Fibroblast of skin of right biceps (primary cell): ENCODE measurements at regions not wholly inside any gene's neighbourhood (a gene's known extent, or its start where the extent isn't known, plus 50 kb on each side); places are given as distances from the start of the nearest gene placed in this dataset.
A peak's percentile ranks its signal among the peaks of the same experiment; 100 is the strongest.

ENCODE experiments used
- DNase-seq: peaks from one replicate; pipeline ENCODE4 v3.0.0-alpha.2; 2013

DNA sequence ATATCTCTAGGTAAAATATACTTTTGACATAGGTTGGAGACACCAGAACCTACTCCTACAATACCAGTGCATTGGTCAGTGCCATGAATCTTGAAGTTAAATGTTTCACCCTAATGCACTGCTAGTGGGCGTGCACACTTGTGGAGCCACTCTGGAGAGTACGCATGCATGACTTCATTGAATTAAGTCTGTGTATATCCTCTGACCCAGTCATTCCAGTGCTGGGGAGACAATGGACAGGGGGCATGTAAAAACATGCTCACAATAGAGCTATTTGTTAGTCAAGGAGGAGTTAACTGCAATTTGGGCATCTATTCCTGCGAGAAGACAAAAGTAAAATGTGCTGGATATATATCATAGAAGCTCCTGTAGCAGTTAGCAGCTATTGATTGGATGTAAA, 335.4 kb upstream of the NCAM1 start:
- no peak for DNase-seq

DNA sequence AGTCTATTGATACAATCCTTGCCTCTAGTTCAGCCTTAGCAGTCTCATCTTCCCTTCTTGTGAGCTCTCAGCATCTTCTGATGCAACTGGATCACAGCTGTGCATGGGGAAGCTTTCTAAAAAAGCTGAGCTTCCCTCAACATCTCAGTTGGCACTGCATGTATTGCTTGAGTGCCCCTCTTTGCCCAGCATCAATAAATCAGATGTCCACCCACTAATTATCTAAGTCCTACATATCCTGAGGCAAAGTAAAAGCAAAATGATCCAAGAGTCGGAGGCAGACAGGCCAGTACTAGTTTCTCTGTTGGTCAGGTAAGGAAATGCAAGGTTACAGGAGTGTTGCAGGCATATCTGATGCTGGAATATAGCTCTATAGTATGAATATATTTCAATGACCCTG, 334.5 kb upstream of the NCAM1 start:
- DNase-seq, result no peak

DNA sequence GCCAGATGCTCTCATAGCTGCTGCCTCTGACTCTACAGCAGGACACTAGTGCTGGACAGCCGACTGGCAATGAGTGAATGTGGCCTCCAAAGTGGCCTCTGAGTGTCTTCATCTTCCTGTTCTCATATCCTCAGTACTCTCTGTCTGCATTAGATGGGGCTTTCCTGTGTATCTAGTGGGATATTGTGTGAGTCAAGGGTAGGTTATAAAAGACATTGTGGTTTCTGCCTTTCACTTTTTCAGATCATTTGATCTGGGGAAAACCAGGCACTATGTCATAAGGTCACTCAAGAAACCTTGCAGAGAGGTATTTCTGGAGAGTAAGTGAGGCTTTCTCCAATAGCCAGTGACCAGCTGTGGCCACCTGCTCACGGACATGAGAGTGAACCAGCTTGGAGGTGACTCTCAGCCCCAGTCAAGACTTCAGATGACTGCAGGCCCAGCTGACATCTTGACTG, 333.6 kb upstream of the NCAM1 start:
- no peak for DNase-seq

DNA sequence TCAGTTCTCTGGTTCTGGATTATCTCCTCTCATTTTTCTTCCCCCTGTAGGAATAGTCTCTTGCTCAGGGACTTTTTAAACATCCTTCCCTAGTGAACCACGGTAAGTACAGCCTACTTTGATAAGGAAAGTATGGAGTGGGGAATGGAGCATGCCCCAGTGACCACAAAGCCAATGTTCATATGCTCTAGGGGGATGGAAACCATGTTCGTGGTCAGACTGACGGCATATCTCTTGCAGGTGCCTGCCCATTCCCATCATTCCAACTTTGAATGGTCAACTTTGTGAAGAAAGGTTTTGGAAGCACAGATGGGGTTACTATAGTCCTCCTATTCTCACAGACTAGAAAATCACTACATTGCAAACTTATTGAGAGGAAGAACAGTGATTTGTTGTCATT, 332.5 kb upstream of the NCAM1 start:
- DNase-seq, result no peak

DNA sequence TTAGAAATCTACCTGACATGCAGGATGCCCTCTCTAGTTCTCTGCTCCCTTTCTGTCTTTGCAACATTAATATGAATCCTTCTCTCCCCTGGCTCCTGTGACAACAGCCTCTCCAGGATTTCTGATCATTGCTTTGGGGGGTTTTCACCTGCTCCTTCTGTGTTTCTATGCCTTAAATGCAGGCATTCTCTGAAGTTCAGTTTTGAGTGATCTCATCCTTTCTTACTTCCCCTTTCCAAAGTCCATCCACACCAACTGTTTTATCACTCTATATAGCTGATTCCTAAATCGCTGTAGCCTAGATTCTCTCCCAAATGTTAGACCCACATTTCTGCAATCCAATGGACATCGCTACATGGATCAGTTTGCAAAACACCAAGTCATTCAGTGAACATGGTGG, 330.7 kb upstream of the NCAM1 start:
- no peak for DNase-seq

DNA sequence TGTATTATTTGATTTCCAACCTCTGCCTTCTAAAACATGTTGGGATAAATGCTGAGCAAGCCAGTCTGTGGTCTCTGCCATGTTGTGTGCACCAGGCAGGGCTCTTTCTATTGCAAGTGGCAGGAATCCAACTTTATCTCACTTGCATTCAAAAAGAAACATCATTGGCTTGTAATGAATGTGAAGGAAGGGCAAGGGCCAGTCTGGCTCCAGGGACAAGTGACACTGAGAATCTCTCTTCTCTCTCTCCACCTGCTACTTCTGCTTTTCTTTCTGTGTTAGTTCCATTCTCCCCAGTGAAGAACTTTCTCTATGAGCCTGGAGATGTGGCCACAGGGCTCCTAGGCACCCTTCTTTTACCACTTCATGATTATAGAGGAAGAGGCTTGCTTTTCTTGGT, 329.9 kb upstream of the NCAM1 start:
- no peak for DNase-seq

DNA sequence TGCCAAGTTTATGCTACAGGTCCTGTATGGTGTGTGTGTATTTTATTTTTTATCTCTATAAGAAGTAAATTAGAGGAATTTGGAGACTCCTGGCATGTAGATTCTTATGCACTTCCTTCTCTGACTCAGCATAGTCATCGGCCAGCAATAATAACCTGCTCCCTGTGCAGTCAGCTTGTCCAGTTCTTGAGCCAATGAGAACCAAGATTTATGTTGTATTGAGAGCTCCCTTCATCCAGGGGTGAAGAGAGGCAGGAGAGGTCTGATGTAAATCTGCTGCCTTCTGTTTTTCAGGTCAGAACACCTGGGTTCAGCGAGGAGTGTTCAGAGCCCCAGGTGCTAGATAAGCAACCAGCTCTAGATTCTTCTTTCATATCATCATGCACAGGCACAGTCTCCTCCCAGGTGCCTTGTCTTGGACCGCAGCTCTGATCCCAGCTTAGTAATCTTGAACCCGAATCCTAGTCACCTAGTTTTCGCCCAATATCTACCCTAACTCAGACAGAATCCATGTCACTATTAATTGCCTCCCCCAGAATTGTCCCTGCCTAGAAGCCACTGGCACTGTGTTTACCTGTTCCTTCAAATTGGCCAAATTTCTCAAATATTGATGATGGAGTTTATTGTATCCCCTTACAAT, 328.2 kb upstream of the NCAM1 start:
- no peak for DNase-seq

DNA sequence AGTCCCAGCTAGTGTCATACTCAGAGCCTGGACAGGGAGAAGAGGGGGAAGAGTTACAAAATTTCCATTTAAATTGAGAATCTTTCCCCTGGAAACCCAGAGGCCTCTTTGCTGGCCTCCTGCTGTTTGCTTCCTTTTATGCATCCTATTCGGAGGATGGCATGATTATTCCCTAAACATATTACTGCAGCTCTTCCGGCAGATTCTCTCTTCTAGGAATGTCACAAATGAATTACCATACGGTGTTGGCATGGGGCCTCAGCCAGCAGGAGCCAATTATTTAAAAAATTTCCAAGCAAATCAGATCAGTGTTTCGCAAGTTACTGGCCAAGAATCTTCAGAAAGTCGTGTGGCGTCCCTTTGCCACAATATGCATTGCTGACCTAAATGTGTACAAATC, 326.7 kb upstream of the NCAM1 start:
- DNase-seq, result no peak

DNA sequence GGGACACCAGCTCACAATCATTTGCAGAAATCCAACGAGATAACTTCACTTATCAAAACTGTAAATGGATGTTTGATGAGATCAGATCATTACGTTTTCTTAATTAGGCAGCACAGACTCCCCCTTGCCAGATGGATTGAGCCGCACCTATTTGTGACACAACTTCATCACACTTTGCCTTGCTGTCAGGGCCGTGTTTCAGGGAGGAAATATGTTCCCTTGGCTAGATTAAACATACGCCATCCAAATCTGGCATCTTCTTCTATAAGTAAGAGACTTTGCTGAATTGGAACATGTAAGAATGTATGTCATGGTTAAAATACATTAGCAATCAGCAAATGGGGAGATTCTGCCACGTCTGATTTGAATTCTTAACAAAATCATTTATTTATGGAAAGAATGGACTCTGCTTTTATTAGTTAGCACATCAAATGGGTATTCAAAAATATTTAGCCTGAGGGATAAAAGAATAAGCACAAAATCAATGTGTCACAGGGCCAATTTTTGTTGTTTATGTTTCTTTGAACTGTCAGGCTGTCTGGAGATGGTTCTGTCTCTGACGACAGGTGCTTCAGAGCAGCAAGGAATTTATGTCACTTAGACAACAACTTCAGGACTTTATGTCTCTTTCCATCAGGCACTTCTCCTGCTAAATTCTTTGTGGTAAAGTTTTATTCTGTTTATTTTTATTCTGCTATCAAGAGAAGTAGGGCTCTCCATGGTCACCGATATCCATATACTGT, 326.1 kb upstream of the NCAM1 start:
- DNase-seq, result no peak

DNA sequence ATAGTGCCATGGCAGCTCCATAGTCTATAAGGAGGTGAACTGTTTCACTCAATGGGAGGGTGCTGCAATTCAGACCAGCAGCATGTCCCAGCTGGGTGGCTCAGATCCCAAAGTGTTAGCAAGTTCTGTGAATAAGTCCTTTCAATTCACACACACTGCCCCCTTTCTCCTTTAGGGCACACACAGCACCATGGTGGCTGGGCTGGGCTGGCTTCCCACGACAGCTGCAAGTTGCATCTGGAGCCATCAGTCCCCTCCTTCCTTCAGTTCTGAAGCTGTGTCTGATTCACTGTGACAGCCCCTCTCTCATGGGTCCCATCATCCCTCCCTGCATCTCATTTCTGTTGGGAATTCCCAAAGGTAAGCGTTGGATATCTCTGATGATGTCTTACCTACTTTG, 324.1 kb upstream of the NCAM1 start:
- DNase-seq, result no peak

DNA sequence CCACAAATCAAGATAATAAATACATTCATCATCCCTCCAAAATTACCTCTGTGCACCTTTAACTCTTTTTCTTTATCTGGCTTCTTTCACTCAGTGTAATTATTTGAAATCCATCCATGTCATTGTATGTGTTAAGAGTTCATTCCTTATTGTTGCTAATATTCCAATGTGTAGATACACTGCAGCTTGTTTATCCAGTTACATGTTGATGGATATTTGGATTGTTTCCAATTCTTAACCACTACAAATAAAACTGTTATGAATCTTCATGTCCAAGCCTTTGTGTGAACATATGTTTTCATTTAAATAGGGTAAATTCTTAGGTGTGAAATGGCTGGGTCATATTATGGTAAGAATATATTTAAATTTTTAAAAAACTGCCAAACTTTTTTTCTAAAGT, 323.3 kb upstream of the NCAM1 start:
- no peak for DNase-seq

DNA sequence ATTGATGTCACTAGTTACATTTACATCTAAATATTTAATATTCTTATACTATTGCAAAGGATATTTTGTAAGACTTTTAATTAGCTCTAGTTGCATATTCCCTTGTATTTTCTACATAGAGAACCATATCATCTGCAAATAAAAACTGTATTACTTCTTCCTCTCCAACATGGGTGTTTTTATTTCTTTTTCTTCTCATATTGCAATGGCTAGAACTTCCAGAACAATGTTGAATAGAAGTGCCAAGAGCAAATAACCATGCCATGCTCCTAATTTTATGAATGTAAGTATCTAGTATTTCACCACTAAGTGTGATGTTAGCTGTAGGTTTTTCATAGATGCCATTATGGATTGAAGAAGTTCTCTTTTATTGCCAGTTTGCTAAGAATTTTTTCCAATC, 321.8 kb upstream of the NCAM1 start:
- no peak for DNase-seq

DNA sequence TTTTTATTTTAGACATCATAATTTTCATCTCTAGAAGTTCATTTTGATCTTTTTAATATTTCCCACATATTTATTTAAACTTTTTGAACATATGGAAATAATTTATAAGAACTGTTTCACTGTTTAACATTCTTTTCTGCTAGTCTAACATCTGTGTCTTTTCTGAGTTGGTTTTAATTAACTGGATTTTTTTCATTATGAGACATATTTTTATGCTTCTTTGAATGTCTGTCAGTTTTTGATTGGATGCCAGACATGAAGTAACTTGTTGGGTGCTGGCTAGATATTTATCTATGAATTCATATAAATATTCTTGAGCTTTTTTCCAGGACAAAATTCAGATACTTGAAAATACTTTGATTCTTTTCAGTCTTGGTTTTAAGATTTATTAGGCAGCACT, 317.8 kb upstream of the NCAM1 start:
- DNase-seq, result no peak

DNA sequence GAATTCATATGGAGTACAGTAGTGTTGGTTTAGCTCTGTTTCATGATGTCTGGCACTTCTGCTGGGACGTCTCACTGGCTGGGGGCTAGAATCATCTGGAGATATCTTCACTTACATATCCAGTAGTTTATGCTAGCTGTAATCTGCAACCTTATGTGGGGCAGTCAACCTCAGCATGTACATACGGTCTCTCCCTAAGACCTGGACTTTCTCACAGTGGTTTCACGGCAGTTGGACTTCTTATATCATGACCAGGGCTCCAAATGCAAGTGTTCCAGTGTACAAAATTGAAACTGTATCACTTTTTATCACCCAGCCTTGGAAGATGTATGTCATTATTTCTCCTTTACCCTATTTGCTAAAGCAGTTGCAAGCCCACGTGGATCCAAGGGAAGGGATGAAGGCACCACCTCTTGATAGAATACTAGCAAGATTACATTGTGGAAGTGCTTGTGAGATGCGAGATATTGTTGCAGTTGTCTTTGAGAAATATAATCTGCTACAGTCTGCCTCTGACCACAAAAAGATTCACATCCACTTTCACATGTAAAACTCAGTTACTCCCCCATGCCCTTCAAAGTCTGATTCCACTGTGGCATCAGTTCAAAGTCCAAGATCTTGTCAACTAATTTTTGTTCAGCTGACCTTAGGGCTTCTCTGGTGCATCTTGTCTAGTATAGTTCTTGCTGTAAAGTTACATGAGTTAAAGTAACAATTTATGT, 316.6 kb upstream of the NCAM1 start:
- no peak for DNase-seq

DNA sequence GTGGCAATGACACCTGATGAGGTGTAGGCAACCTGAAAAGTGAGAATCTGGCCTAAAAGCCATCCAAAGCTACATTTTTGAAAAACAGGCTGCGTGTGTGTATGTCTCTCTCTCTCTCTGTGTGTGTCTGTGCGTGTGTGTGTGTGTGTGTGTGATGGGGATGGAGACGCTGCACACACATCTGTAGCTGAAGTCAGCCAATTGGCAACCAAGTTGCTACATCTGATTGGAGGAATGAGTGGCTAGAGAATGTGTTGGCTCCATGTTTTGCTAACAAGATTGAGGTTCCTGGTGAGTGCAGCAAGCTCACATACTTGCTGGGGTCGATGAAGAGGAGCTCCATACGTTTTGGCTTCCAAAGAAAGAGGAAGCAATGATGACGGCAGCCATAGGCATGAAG, 311.4 kb upstream of the NCAM1 start:
- DNase-seq, result no peak

DNA sequence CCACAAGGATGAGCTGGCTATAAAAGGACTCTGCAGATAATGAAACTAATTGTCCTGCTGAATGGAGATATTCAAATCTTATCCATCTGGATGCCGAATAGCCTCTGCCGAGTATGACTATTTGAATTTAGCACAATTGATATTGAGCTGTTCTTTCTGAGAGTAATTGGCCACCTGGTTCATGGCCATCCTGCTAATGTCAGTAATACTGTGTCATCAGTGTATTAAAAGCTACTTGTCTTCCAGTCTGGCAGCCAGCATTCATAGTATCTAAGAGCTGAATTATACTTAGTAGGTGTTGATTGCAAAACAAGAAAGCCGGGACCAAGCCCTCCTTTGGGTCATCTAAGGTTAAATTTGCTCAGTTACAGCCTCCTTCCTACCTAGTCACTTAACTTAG, 310.7 kb upstream of the NCAM1 start:
- no peak for DNase-seq

DNA sequence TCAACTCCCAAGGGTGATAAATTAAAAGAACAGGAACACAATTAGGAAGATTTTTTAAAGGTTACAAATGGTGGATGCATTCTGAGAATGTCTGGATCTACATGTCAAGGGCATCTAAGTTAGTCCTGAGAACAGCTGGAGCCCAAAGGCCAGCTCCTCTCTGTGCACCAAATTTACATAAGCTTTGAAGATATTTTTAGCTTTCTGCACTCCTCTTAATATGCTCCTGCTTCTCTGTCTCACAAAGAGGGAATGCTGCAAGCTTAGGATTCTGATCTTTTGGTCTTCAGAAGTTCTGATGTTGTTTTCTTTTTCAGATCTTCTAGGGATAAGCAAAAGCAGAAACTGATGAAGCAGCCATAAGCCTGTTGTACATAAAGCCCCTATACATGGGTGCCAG, 309.8 kb upstream of the NCAM1 start:
- DNase-seq, result no peak

DNA sequence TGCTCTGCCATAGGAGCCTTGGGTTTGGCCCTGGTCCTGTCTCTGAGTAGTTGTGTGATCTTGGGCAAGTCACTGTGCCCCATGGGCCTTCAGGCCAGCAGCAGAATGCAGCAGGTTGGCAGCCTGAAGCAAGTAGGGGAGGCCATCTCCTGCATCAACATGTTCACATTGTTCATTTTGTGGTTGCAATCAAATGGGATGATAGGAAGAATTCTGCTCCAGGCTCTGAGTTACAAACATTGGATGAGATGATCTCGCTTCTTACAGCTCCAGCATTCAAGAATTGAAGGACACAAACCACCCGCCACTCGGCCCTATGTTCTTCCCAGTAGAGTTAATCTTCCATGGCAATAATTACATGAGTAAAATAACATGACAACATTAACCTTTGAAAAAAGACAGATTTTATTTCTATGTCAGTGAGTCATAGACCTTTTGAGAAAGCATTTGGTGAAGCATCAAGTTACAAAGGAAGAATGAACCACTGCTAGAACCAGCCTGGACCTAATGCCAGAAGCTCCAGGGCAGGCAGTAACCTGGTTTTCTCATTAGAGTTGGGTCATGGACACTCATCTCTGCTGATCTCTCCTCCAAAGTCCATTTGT, 308.3 kb upstream of the NCAM1 start:
- peak; percentile 61 for DNase-seq

DNA sequence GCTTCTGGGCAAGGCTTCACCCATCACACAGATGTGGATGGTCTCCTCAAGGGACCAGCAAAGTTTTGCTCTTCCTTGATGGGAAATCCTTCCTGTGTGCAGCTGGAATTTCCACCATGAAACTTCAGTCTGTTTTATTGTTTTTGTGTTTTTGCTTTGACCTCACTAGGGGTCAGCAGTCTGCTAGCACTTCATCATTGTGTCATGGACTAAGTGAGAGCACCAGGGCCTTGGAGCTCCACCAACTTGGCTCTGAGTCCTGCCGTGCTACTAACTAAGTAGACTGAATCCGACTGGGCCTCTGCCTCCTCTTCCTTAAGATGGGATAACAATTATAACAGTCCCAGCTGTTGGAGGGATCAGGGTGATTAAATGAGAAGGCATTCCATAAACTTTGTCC, 305.8 kb upstream of the NCAM1 start:
- peak; percentile 72 for DNase-seq

DNA sequence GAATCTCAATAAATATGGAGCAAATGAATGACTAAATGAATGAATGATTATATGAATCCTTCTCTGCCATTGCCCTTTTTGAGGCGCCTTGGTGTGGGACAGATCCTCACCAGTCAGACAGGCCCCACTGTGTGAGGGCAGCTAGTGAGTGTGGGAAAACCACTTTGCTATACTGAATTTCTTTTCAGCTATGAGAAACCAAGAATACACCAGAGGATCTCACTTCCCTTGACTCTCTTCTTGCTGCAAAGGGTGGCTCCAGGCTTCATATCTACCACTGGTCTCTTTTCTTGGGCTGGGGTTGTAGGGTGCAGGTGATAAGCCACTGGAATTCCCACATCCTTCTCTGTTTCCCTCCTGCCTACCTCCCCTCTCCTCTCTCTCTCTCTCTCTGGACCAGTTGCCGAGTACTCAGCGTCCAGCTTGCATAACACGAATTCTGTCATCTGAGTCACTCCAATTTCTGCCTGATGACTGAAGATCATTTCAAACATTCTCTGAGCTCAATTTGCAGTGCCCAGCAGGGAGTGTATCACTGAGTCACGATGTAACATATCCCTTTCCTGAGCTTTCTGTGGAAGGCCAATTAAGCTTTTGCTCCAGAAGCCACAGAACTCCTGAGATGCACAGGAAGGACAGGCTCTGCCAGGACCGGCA, 304.3 kb upstream of the NCAM1 start:
- DNase-seq, result peak; percentile 97

DNA sequence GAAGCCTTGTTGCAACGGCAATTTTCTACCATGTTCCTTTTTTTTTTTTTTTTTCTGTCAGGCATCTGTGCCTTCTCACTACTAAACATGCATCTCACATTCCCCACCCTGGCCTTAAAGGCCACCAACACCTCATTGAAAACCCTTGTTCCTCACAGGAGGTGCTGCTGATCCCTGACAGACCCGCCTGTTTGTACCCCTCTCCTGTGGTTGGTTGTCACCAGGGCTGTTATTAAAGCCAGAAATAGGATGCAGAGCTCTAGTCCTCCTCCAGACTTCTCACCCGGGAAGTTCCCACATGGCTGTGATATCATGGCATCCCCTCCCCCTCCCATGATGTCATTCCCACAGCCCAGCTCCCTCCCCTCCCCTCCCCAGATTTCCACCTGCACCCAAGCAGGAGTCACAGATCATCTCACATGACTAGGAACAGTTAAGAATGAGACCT, 302.8 kb upstream of the NCAM1 start:
- no peak for DNase-seq

DNA sequence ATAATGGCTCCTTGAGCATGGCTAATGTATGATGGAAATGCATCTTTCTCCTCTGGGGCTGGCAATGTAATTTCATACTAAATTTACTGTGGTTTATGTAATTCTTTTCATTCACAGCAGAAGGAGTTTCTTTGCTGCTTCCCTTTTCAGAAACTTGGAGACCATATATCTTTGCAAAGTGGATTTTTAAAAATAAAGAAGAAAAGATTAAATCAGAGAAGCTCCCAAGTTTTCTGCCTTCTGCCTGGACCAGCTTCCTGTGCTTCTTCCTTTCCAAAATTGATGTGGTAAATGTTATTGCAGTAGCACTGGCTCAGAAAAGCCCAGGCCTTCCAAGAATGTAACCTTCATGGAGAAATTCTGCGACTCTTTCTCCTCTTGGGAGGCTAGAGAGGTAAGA, 300.1 kb upstream of the NCAM1 start:
- DNase-seq, result no peak

DNA sequence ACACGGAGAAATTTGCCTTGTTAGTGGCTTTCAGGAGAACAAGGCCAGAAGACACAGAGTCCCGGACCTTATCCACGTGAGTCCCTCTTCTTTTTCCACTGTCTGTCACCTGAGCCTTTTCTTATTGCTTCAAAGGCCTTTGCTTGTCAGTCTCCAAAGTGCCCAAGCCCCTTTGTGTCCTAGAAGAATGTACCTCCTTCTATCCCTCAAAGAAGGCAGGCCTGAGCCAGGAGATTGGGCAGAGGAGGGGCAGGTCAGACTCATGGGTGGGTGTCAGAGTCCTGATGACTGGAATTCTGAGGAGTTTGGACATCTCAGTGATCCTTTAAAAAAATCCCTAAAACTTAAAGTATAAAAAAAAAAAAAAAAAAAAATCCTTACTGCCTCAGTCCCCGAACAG, 299.6 kb upstream of the NCAM1 start:
- no peak for DNase-seq
